NCI-H2029 (cell line): ENCODE measurements at regions not wholly inside any gene's neighbourhood (a gene's known extent, or its start where the extent isn't known, plus 50 kb on each side); places are given as distances from the start of the nearest gene placed in this dataset.
"Not testable (repeated sequence)": the region's sequence is repeated elsewhere in the genome, so short reads cannot be mapped to it uniquely, and the experiment has no call there.

Experiments
- DNase-seq: peaks from one replicate; lab custom pipeline; 2025; lab: John Stamatoyannopoulos, UW

DNA sequence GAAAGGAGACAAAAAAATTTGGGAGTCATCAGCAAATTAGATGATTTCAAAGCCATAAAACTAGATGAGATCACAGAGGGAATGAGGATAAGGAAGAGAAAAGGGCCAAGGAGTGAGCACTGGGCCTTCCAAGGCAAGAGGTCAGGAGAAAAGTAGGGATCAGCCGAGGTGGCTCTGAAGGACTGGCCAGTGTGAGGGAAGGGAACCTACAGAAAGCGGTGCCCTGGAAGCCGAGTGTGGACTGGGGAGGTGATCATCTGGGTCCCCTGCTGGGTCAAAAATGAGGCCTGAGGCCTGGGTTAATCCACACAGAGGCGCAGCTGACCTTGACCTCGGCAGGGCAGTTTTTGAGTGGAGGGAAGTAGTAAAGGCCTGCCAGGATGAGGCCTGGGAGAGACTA, 133.8 kb downstream of the SMIM20 start:
- no peak for DNase-seq

DNA sequence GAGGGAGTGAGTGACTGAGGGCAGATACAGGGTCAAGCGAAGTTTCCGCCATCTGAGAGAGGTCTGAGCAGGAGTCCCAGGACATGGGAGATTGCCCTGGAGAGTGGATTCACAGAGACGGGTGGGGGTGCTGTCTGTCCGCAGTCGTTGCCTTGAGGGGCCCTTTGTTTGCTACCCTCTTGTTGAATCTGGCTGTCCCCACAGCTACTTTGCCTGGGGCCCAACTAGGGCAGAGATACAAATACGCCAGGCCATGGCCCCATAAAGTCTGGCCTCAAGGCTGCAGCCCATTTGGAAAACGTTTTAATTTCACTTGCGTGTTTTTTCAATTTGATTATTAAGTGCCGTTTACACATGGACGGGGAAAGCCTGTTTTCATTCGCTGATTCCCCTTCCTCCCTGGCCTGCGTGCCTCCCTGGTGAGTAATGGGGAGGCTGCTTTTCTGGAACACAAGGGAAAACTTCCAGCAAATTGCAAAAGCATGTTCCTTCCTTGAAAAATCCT, 134.4 kb downstream of the SMIM20 start:
- no peak for DNase-seq

DNA sequence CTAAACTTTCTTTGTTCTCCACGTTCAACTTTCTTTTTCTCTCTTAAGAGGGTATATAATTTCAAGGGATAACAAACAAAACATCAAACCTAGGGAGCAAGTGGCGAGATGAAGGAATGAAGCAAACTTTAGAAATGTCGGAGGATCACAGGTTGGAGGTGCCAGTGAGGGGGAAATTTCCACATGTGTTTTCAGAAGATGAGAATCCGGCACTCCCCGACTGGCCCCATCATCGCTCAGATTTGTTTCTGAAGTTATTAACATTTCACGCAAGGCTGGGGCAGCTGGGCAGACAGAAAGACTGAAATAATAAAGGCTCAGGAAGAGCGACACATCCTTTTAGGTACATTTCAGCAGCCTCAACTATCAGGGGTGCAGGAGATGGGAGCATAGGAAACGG, 134.9 kb downstream of the SMIM20 start:
- no peak for DNase-seq

DNA sequence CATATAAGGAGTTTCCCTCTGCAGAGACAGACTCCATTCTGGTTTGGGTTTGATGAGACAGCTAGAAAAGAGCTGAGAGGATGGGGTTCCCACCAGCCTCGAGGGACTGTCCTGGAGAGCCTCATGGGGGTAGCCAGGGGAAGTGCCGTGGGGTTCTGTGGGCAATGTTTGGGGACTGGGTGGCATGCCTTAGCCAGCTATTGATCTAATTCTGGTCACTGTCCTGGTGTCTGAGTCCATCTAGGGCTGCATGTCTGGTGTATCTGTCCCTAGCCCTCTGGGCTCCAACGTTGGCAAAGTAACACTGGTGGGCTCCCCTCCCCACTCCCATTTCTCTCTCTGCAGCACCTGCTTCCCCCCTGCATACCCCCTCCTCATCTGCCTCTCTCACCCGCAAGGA, 135.4 kb downstream of the SMIM20 start:
- DNase-seq: no peak

DNA sequence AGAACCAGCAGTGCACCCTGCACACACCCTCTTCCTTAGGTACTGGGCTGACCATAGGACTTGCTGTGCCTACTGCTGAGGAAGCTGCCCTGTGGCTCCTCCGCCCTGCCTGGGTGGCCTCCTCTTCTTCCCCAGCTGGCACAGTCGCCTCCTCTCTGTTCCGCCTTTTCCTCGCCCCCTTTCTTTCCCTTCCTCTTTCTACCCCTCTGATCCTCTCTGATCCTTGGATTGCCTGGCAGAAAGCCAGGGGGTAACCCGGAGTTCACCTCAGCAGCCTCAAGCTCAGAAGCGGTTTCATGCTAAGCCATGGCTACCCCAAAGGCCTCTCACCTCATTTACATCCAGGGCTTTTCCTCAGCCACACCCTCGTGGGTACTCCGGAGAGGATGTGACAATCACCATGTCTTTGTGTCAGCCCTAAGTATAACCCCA, 136.2 kb downstream of the SMIM20 start:
- DNase-seq: no peak

DNA sequence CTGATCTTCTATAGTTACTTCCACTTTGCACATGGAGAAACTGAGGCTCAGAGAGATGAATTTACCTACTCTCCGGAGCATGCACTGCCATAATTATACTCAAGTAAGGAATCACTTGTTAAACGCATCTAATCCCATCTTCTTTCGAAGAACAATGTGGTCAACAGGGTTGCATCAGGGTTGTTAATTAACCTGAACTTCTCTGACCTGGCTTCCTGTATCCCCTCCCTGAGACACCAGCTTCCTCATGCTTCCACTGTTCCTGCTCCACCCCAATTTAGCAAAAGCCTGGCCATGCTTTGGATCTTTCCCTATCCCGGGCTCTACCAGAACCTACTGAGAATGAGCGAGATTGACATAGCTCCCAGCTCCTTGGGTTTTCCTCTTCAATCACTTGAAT, 136.7 kb downstream of the SMIM20 start:
- no peak for DNase-seq

DNA sequence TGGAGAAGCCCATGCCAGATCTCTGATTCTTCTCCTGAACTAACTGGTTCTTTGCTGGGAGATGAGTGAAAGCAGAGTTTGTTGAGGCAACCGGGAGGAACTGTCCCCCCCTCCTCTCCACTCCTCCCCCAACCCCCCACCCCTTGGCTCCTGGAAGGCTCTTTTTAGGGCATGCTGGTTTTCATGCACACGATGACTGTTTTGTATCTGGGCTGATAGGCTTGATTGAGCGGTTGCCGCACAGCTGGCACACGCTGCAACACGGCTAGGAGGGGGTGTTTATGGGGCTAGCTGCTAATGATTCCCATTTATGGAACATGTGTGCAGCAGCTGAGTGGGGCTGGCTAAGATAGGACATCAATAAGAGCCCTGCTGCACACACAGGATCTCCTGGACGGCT, 137.2 kb downstream of the SMIM20 start:
- no peak for DNase-seq

DNA sequence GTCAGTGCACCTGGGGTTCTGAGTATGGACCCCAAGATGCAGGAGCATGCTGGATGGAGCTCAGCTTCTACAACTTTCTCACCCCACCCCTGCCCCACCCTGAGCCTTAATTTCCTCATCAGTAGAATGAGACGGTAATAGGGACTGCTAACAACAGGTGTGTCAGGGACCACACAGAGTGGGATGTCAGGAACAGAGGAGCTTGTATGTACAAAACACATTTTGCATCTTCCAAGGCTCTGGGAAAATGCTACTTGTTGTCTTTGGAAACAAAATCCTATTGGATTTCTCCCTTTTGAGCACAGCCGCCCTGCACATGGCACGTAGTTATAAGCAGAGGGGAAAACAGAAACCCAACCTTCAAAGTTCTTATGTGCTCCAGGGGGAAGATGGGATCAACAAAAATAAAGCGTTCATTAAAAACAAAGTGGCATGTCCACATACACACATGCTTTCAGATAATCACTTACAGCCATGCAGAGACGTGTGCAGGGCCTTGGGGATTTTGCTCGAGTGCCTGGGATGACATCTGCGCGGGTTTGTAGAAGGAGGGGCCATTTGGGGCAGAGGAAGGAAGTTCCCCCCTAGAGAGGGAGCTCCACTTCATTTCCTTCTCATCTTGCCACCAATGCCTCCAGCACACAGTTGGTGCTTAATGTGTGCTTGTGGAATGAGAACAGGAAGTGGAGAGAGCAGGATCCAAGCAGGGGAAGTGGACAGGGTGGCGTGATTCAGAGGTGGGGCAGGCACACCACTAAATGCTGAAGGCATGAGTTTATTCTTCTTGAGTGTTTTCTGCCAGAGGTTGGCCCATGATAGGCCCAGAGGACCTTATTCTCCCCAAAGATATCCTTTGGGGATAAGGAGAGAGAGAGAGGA, 138.9 kb downstream of the SMIM20 start:
- no peak for DNase-seq

DNA sequence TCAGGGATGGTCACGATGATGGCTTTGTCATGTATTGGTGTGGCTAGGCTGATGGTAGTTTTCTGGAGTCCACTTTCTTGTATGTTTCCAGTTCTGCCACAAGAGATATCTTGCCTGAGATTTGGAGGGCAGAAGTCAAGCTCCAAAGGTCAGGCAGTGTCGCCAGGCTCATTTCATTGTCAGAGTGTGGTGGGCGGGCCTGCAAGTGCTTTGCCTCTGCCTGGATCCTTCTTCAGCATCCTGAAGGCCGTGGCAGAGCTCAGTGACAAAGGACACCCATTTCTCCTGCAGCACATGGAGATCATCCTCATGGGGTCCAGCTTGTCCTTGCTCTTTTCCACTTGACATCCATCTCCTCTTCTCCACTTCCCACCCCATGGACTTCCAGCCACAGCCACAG, 139.7 kb downstream of the SMIM20 start:
- no peak for DNase-seq

DNA sequence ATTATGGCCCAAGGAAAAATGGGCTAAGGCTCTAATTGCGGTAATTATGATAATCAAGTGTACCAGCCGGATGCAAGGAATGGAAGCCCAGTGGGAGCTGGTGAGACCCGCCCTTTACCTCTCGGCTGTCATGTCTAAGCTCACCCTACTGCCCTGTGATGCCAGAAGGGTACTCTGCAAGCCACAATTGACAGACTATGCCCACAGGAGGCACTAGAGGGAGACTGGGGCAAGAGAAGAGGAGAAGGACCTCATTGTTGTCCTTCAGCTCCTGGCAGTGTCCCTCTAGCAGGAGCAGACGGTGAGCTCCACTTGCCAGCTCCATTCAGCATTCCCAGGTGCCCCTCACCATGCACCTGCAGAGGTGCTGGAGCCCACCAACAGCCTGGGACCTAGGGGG, 141.8 kb downstream of the SMIM20 start:
- DNase-seq: no peak

DNA sequence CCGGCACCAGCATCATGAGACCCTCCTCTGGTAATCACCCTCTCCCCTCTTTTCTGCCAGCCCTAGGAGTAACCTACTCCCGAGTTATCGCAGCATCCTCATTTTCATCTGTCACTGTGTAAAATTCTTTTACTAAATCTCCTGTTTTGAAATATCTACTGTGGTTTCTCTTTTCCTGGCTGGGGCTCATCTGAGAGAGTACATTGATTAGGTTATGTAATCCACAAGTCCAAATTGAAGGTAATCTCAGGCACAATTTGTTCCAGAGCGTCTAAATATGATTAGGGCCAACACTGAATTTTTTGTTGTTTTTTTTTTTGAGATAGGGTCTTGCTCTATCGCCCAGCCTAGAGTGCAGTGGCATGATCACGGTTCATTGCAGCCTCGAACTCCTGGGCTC, 142.4 kb downstream of the SMIM20 start:
- DNase-seq: no peak

DNA sequence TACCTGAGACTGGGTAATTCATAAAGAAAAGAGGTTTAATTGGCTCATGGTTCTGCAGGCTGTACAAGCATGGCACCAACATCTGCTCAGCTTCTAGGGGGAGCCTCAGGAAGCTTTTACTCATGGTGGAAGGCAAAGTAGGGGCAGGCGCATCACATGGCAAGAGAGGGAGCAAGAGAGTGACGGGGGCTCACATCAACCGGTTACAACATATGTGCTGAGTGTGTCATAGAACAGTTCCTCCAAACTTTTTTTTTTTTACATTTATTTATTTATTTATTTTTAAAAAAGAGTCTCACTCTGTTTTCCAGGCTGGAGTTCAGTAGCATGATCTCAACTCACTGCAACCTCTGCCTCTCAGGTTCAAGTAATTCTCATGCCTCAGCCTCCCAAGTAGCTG, 143.8 kb downstream of the SMIM20 start:
- DNase-seq: not testable (repeated sequence)

DNA sequence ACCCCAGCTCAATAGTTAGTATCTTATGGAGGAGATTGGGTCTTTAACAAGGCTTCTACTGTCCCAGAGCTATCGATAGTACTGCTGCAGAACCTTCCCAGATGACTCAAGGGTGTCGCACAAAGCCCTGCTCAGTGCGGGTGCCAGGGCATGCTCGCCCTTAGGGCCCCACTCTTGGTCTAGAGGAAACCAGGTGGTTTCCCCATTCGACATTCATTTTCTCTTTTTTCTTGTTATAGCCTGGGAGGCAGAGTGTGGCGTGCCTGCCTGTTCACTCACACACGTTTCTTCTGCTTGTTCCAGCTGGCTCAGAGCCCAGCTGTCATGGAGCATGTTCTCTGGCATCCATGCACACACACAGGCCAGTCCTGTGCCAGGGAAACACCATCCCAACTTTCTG, 144.5 kb downstream of the SMIM20 start:
- DNase-seq: peak; percentile 51

DNA sequence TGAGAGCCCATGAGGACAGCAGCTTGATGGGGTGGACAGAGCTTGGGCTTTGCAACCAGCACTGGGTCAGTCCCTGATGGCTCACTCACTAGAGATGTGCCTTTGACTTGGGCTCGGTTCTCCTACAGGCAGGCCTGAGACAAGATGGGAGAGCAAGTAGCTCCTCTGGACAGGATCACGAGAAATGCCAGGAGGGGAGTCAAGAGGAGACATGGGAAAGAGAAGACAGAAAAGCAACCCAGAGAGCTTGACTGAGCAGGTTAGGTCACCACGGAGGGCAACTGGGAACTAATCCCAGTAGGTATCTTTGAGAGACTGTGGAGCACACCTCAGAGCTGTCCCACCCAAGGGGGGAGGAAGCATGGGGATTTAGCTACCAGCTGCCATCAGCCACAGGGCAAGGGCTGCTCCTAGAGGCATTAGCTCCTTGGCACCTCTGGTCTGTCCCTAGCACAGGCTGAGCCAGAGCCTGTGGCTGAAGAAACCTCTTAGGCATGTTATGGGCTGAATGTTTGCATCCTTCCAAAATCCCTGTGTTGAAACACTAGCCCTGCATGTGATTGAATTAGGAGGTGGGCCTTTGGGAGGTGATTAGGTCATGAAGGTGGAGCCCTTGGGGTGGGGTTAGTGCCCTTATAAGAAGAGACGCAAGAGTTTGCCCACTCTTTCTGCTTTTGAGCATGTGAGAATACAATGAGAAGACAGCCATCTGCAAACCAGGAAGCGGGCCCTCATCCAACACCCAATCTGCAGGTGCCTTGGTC, 145.6 kb downstream of the SMIM20 start:
- DNase-seq: no peak

DNA sequence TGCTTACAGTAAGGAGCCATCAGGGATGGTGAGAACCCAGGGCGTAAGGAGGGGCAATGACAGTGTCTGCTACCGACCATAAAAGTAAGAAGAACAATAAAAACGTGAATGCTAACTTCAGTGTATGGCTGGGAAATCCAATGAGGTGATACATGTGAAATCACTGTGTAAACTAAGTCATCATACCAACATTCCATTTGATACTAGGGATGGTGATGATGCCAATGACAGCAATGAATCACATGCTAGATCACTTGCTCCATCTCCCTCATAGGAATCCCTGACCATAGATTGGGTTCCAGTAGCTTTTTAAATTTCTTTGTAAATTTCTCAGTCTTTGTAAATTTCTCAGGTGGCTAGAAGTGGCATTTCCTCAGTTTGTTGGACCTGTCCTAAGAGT, 146.3 kb downstream of the SMIM20 start:
- no peak for DNase-seq

DNA sequence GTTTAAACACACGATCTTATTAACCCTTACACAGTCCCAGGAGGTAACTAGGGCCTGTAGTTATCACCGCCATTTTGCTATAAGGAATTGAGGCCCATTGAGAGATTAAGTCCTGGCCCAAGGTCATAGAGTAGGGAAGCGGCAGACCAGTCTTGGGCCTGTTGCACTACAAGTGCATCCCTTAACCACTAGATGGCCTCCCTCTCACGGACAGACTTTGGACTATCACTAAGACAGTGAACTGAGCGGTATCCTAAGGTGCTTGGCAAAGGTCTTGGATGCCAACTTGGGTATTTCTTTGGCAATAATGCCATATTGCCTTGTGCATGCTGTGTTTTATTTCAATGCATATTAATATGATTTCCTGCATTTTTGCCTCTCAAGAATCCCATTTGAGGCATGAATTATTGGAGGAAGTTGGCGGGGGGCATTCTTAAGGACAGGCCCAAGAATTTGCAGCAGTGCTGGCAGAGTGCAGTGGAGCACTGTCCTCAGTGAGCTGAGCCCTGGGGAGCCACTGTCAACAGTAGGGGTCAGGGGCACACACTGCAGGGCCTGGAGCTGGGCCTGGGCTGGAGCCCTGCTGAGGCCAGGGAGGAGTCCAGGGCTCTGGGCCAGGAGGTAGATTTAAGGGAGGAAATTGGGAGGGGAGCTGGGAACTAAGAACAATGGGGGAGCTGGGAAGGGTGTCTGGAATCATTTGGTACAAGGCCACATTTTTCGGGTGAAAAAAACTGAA, 147.4 kb downstream of the SMIM20 start:
- DNase-seq: no peak

DNA sequence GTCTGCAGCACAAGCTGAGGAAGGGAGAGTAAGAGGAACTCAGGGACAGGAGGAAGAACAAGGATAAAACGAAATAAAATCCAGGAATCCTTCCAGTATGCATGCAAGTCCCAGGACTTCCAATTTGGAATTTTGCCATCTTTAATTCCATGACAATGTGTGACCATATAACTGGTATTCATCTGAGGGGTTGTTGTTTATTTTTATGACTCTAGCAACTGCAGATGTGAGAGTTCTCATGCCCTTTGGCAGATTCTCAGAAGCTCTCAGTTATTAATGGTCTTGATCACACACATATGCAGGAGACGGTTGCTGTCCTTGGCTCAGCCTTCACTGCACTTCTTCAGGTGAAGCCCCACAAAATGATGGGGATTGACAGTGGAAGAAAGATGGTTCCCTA, 148.2 kb downstream of the SMIM20 start:
- DNase-seq: no peak

DNA sequence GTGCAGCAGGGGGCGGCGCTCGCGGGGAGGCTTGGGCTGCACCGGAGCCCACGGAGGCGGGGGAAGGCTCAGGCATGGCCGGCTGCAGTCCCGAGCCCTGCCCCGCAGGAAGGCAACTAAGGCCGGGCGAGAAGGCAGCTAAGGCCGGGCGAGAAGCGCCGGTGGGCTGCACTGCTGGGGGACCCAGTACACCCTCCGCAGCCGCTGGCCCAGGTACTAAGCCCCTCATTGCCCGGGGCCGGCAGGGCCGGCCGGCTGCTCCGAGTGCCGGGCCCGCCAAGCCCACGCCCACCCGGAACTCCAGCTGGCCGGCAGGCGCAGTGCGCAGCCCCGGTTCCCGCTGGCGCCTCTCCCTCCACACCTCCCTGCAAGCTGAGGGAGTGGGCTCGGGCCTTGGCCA, 150.0 kb downstream of the SMIM20 start:
- not testable (repeated sequence) for DNase-seq

DNA sequence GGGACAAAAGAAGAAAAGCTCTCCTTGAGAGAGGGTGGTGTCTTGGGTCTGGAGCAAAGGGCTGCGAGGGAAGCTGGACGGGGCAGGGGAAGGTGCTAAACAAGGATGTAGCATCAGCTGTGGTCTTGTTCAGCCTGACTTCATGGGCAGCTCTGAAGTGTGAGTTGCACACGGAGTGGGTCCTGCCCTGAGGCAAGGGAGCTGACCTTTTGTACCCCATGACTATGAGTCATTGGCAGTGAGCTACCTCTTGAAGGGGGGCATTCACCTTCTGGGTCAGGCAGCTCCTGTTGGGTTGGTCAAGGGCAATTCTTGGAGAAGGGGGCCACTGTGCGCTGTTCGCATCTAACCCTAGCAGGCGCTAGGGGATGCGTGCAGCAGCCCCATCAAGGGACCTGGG, 151.8 kb downstream of the SMIM20 start:
- no peak for DNase-seq

DNA sequence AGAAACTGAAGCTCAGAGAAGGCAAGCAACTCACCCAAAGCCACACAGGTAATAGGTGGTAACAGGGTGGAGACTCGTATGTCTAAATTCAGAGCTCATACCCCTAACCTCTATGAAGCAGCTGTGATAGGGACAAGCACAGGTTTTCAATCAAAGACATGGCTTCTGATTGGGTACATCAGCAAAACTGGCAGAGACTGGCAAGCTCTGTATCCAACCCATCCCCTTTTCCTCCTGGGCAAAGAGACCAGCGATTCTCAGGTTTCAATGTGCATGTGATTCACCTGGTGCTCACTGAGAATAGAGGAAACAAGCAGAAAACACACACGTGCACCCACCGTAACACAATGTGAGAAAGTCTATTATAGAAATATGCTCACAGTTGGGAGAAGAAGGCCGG, 153.0 kb downstream of the SMIM20 start:
- peak; percentile 55 for DNase-seq

DNA sequence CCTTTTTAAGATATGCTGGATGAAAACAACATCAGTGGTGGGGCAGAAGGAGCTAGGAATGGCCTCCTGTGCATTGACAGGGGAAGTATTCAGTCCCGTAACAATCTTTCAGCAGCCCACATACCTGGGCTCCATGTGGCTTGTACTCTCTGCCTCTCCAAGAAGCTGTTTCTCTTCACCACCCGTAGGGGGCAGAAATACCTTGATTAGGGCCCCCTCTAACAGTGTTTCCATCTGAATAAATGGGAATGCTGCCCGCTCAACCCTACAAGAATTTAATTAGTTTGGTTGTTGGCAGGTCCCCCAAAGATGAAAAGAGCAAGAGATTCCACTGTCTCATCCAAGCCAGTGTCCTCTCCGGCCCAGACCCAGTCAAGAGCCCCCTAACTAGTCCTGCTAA, 155.2 kb downstream of the SMIM20 start:
- DNase-seq: peak; percentile 15

DNA sequence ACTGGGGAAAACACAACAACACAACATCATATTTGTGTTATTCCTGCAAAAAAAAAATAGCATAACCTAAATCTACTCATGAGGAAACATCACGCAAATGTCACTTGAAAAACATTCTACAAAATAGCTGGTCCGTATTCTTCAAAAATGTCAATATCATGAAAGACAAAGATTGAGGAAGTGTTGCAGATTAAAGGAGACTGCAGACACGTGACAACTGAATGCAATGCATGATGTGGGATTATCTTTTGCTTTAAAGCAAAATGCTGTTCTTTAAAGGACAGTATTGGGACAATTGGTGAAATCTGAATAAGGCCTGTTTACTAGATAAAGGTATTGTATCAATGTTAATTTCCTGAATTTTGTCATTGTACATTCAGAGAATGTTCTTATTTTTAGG, 157.7 kb downstream of the SMIM20 start:
- DNase-seq: no peak
